HG02571 (cell line): ENCODE measurements at regions not wholly inside any gene's neighbourhood (a gene's known extent, or its start where the extent isn't known, plus 50 kb on each side); places are given as distances from the start of the nearest gene placed in this dataset.
"Not testable (repeated sequence)": the region's sequence is repeated elsewhere in the genome, so short reads cannot be mapped to it uniquely, and the experiment has no call there.

ENCODE experiments used
- ATAC-seq: cut with Tn5 transposase; IDR thresholded peaks from one replicate; pipeline ENCODE4 v1.9.1; 2021; ENCODE audit warnings: mild to moderate bottlenecking, moderate library complexity; ENCODE audit not compliant: unreplicated experiment

- ATAC-seq = no peak
These were observed 503.7 kb downstream of the SLC6A15 start for GRCh38 chr12:84408936-84409335.

GRCh38 chr12:84406720-84407119 is 505.9 kb downstream of the SLC6A15 start:
- ATAC-seq = not testable (repeated sequence)

DNA sequence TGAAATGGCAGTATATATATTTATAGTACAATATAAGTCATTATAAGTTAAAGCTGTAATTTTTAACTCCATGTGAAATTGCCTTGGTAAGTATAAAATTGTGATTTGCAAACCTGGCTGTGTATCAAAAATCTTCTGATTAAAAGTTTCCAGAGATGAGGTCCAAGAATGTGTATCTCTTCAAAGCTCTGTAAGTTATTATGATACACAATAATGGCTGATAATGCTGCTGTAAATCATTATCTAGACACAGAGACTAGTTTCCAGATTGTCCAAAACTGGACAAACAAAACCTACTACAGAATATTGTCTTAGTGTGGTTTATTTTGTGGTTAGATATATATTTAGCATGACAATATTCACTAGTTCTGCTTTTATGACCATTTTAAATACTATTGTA is 514.8 kb downstream of the SLC6A15 start:
- ATAC-seq = no peak

GRCh38 chr12:84397263-84397662 is 515.3 kb downstream of the SLC6A15 start:
- no peak for ATAC-seq

- ATAC-seq = not testable (repeated sequence)
These were observed 521.4 kb downstream of the SLC6A15 start for GRCh38 chr12:84391176-84391575.

GRCh38 chr12:84384384-84384783 is 528.2 kb downstream of the SLC6A15 start:
- ATAC-seq = no peak

DNA sequence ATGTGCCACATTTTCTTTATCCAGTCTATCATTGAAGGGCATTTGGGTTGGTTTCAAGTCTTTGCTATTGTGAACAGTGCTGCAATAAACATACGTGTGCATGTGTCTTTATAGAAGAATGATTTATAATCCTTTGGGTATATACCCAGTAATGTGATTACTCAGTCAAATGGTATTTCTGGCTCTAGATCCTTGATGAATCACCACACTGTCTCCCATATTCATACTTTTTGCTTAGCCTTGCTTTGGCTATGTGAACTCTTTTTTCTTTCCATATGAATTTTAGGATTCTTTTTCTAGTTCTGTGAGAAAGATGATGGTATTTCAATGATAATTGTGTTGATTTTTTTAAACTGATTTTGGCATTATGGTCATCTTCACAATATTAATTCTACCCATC is 530.1 kb downstream of the SLC6A15 start:
- not testable (repeated sequence) for ATAC-seq

DNA sequence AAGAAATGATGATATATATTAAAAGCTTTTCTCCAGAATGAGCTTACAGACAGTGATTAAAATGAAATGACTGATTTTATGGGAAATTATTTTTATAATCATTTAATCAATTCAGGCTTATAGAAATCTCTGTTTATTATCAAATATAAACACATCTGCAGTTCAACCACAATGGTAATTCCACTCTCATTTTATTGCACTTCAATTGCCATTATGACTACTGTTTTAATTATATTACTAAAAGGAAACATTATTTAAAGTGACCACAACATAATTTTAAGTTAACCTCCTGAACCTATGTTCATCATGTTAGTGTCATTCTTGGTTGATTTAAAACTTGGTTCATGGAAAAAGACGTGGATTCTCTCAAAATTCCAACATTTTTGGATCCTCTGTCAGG is 536.3 kb downstream of the SLC6A15 start:
- no peak for ATAC-seq

- no peak for ATAC-seq
These were observed 537.0 kb downstream of the SLC6A15 start for GRCh38 chr12:84375449-84376170.

DNA sequence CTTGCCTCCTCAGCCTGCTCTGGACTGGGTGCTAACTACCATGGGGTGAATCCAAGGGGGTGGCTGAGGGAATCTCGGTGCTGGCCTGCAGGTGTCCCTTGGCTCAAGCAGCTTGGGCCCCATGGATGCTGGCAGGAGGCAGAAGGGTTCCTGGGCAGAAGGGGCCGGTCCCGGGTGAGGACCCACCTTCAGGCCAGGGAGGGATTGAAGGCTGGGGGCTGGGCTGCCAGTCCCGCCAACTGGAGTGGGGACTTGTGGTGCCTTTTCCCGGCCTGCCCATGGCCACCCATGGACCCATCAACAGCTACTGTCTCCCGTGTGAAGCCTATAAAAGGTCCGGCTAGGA is 550.1 kb downstream of the SLC6A15 start:
- no peak for ATAC-seq

DNA sequence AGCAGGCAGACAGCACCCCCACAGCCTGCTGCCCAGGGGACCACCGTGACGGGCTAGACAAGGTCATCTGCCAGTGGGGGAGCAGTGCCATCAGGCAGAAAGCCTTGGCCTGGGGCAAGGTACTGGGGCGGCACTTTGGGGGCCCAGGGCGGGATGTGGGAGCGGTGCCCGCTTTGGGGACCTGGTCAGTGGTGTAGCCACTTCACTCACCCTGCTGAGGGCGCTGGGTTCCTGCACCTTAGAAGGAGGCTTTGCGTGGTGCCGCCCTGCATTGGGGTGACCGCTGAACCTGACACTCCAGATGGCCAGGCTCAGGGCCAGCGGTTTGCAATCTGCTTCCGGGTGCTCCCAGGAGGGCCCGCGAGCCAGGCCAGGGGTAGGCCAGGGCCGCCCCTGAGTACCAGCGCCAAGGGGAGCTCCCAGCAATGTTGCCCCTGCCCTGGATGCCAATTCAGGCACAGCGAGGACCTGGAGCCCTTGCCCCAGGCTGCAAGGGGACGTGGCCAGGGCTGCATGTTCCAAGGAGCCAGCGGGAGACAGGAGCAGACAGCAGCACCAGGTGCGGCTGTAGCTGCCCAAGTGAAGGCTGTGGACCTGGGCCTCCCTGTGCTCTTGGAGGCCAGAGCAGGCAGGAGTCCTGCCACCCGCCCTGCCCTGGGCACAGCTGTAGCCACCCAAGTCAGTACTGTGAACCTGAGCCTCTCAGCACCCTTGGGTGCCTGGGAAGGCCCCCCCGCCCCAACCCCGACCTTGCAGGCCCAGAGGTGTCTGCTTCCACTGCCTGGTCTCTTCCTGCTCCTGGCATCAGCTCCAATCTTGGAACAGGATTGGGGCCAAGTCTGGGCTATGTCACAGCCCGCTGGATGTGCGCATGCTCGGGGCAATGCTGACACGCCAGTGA is 550.7 kb downstream of the SLC6A15 start:
- no peak for ATAC-seq

GRCh38 chr12:84357314-84357713 is 555.3 kb downstream of the SLC6A15 start:
- ATAC-seq = no peak

- ATAC-seq = no peak
These were observed 556.4 kb downstream of the SLC6A15 start for GRCh38 chr12:84356224-84356623.

DNA sequence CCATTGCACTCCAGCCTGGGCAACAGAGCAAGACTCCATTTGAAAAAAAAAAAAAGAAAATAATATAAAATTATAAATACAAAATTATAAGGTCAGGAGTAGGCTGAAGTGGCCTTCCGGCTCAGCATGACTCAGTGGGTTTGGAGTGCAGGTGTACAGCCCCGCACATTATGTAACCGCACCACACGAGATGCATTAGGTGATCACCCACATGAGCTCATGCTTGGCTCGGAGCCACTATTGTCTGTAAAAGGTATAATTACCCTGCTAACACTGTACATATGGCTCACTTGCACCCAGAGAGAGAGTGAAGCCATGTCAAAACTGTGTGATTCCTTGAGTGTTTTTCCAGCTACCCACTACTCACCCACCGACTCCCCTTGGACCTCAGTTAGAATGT is 557.0 kb downstream of the SLC6A15 start:
- no peak for ATAC-seq

DNA sequence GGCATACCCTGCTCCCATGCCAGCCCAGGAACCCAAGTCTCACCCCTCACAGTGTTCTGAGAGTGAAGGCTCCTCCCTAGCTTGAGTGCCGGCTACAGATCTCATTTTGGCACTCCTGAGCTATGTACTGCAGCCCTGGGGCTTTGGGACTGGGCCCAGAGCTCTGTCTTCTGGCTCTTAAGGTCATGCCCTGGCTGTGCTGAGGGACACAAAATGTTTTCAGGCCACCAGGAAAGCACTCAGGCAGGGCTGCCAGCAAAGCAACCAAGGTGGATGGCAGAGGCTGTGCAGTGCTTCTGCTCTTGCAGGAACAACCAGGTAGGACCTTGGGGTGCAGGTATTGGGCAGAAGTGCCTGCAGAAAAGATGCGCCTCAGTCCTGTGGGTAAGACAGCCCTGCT is 564.0 kb downstream of the SLC6A15 start:
- ATAC-seq = no peak

GRCh38 chr12:84341467-84342193 is 571.0 kb downstream of the SLC6A15 start:
- no peak for ATAC-seq

DNA sequence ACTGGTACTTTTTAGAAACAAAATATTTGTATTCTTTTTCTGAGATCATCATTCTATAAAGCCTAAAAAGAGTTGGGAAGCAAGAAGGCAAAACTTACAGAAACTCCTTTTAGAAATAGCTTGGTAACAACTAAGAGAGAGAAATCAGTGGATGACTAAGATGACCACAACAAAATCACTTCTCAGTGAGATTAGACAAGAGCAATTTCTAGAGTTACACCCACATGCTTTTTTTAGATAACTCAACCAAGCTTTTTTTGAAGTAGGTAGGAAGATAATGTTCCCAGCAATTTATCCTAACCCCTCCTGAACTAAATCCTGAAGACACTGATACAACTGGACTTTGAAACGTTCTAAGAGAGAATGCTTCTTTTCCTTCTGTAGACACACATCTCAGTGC is 576.4 kb downstream of the SLC6A15 start:
- ATAC-seq = no peak

DNA sequence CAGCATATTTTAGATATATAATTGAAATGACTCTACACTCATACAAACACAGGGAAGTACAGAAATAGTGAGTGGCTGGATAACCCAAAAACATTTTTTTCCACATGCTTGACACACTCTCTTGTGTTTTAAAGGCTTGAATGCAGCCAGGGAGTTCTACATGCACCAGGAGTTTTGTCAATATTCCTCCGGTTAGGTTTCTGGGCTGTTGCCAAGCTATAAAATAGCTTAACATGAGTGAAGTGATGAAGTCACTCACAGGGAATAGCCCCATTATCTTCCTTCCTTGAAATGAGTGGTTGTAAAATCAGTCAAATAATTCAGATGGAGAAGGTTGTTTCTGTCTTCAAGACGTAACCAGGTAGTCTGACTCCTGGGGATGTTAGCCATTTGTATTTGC is 582.7 kb downstream of the SLC6A15 start:
- no peak for ATAC-seq

GRCh38 chr12:84315926-84316325 is 596.7 kb downstream of the SLC6A15 start:
- no peak for ATAC-seq

DNA sequence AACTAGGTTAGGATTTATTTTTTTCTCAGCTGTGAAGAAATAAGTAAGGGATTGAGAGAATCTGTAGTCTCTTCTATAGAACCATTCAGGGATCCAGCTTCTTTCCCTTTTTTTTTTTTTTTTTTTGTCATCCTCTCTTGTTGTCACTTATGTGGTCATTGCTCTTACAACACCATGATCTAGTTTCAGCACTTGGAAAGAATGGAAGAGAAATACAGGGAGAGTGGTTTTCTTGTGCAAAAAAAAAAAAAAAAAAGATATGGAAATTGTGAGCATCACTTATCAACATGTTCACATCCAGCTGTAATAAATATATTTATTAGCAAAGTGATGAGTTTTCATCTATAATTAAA is 599.3 kb downstream of the SLC6A15 start:
- ATAC-seq = no peak

- ATAC-seq = no peak
These were observed 604.4 kb downstream of the SLC6A15 start for GRCh38 chr12:84308211-84308610.

GRCh38 chr12:84305144-84305543 is 607.5 kb downstream of the SLC6A15 start:
- ATAC-seq = no peak
